Iris pigment epithelial cell (primary cell): ENCODE measurements at regions not wholly inside any gene's neighbourhood (a gene's known extent, or its start where the extent isn't known, plus 50 kb on each side); places are given as distances from the start of the nearest gene placed in this dataset.

Experiments used
- DNase-seq: peaks from one replicate; pipeline ENCODE4 v3.0.0-alpha.2; 2011; ENCODE audit warnings: low read depth

DNA sequence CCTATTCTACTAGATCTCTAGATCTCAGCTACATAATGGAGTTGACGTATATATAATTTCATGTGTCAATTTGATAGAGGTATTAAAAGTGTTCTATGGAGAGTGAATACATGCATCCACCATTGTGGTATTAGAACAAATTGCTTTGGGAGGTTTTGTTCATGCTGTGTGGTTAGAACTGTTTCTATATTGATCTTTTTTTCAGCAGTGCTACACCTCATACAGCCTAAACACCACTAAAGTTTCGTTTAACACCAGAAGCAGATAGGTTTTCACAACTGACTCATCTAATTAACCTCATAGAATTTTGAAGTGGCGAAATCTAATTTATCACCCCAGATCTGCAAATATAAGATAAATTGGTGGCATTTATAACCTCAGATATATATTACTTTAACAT is 269.4 kb upstream of the SEMA6A start:
- DNase-seq = no peak

DNA sequence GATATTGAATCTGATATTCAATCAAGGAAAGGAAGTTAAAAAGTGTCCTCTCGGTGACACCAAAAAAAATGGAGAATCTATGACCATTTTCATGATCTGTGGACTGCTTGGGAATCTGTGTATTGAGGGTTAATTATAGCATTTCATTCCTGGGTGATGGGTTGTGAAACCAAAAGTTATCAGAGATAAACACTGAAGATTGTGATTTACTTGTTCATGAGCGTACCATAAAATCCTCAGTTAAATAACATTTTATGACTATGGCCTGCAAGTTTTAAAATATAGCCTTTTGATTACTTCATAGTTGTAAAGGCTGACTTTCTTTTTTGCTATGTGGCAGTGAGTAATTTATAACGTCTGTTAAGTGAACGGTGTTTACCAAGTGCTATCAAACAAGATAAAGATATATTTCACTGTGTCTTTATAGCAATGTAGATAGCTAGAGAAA is 267.9 kb upstream of the SEMA6A start:
- DNase-seq = no peak

DNA sequence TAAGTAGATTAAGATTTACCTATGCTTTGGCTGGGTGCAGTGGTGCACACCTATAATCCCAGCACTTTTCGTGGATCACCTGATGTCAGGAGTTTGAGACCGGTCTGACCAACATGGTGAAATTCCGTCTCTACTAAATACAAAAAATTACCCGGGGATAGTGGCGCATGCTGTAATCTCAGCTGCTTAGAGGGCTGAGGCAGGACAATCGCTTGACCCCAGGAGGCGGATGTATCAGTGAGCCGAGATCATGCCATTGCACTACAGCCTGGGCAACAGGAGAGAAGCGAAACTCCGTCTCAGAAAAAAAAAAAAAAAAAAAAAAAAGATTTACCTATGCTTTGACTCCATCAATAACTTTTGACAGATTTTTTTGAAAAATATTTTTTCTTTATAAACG is 267.1 kb upstream of the SEMA6A start:
- no peak for DNase-seq

DNA sequence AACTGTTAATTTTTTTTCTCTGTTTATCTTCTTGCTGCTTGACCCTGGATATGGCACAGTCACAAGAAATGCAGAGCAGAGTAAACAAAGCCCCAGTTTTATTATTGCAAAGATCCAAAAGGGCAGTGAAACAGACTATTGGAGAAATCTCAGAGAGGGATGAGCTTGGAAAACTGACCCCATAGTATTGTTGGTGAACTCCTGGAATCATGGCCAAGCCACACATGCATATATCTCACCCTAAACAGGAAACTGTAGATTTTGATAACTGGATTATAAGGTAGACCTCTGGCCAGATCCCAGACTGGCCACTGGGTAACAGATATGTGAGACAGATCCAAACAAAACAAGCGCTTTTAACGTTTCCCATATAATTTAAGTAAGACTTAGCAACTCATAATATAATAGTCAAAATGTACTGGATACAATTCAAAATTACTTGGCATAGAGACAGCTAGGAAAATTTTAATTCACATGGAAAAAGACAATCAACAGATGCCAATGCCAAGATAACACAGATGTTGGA is 263.5 kb upstream of the SEMA6A start:
- DNase-seq = no peak

DNA sequence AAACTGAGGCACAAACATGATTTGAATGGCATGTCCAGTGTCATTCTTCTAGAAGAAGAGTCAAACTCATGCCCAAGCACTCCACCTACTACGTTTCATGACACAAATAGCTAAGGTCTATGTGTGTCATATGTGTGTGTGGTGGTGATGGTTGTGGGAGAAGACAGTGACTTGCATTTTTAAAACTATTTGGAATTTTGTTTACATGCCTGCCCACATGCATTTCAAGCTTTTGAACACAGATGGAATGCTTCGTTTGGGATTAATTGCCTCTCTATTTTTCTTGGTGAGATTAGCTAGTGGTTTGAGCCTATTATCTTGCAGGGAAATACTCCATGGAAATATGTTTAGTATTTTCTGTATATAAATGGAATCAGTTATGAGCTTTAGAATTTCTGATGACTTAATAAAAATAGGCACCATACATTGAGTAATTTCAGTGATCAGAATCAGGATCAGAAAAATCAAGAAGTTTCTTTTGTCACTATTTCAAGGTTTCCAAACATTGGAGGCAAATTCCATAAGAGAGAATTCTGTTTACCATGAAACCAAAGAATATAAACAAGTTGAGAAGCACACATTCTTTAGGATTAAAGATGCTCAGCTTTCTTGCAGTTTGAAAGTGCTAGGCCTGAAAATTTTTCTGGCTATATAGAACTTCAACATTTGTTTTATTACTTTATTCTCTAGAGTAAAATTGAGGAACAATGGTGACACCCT is 260.3 kb upstream of the SEMA6A start:
- DNase-seq = no peak

DNA sequence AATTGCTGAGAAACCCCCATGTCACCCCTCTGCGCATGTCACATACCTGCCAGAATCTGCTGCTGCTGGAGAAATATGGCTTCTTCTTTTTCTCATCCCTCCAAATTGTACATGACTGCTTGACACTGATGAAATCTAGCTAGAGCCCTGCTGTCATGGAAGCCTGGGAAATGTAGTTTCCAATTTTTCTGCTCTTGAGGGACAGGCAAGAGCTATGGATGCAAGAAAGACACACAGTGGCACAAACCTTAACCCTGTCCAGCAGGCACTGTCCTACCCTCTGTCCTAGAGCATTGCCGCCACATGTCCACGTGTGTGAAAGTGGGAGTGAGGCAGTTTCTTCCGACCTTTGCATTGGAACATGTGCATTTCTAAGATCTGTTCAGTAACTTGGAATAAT is 255.5 kb upstream of the SEMA6A start:
- no peak for DNase-seq

DNA sequence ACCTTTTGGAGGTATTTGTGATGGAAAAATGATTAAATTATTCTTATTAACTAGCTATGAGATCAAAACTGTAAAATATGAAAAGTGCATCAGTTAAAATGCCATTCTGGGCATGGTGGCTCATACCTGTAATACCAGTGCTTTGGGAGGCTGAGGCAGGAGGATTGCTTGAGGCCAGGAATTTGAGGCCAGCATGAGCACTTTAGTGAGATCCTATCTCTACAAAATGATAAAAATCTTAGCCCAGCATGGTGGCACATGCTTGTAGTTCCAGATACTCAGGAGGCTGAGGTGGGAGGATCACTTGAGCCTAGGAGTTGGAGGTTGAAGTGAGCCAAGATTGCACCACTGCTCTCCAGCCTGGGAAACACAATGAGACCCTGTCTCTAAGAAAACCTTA is 252.5 kb upstream of the SEMA6A start:
- no peak for DNase-seq

DNA sequence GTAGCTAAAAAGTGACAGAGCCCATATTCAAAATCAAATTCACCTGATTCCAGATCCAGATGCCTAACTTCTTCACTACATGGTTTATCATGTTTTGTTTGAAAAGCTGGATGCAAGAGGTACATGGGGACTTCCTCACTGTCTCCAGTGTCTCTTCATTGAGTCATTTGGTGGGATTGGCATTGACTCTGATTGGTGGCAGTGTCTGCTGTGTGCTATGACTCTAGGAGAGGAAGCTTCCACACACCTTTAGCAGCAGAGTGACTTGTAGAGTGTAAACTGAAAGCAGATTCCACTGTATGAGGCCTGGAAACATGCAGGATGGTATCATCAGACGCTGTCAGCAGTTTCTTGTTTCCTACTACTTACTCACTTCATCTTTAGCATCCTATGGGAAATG is 250.9 kb upstream of the SEMA6A start:
- no peak for DNase-seq

DNA sequence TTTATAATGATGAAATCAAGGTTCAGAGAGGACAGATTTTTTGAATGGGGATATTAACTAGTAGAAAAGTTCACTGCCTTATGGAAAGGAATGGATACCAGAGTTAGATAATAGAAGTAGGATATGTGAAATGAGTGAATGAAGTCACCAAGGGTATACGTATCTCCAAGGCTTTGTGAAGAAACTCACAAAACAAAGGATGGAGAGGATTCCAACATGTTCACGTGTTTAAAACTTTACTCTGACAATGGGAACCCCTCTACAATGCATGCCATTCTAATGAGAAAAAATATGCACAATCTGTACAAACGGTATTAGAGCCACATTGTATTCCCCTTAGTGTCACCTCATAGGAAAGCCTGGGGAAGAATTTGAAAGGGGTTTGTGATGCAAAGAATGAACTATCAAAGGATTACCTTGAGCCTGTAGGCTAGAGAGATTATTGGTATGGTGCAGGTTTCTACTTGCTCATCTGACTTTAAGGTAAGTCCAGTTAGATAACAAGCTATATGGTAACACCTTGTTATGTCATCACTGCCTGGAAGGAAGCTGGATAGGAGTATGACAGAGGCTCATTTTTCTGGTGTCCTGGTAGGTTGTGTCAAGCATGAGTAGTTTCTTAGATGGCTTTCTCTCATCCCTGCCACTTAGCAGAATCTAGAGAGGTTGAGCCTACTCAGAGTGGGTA is 250.3 kb upstream of the SEMA6A start:
- no peak for DNase-seq

DNA sequence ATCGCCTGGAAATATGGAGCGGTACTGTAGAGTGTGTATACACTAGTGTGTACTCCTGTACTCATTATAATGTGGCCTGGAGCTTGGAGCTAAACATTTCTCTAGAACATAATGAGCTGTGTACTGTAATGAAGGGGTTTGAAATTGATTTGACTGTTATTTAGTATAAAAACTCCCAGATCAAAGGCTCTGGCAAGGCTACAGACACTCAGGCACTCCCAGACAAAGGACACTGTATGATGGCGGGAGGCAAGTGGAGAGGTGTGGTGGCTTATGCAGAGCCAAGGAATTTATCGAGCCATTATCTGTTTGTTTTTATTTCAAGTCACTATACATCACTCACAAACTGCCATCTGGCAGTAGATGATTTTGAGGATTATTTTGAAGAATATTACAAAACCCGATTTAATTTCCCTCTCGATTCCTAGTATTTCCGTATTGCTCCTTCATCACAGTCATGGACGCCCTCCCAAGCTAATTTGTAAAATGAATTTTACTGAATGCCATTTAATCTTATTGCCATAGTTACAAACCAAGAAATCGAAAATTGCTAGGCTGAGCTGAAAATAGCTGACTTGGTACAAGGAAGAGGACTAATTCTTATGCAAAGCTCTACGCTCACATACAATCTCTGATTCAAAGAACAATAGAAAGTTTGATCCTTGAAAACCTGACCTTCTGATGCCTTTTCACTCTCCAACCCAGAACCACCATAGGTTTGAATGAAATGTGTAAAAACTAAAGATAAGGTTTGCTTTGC is 240.2 kb upstream of the SEMA6A start:
- DNase-seq = no peak

DNA sequence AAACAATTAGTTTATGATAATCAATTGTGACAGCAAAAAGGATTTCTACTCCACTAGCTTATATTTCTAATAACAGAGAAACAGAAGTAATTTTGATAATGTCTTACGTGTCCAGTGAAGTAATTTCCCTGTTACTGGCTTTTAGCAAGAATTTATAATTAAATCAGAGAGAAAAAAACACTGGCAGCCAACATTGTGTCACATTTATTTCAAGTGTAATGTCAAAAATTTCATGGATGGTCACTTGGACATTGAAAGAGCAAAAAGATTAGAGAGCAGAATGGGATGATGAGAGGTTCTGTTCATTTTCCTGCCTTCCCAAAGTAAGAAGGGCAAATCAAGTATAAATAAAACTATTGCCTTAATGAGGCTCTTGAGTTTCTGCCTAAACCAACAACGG is 239.3 kb upstream of the SEMA6A start:
- no peak for DNase-seq

DNA sequence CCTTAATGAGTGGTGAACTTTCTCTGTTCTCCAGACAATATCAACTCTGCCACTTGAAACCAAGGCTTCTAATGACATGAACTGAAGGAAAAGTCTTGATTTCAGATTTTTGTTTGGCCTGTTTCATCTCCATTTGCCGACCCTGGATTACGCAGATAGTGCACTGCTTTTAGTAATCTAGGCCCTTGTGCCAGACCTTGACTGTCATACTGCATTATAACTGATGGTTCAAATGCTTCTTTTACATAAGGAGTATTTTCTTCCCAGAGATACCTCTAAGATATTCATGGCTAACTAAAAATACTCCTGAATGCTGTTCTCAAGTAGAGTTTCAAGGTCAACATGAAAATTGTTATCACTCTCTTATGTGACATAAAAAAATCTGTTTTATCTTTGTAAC is 238.7 kb upstream of the SEMA6A start:
- DNase-seq = no peak

DNA sequence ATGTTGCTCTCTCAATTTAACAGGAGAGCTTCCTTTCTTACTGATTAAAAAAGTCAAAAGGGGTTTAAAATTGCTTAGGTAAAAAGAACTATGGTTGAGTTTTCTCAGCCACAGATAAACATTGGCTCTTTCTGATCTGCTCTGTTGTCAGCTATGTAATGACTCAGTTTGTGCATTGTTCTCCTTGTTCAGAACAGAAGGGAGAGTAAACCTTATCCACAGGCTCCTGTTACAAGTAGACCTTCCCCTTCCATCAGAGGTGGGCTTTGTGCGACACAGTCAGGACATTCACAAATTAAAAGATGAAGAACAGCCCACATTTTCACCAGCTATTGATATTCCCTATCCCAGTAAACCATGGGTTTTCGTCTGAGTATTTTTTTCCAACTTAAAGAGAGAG is 236.3 kb upstream of the SEMA6A start:
- no peak for DNase-seq

DNA sequence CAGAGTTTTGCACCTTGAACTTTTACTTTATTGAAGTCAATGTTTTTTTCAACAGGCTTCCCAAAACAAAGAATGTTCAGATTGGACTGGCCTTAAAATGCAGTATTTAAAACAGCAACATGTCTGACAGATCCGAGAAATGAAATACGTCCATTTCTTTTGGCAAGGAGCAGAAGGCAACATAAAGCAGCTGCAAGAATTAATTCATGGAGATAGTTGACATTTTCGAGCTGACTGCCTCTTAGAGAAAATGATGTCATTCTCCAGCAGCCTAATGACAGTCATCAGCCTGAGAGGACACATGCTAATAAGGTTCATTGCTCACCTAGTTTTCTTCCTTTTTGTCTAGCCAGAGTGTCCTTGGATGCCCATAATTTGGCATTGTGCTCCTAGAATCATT is 232.2 kb upstream of the SEMA6A start:
- no peak for DNase-seq

DNA sequence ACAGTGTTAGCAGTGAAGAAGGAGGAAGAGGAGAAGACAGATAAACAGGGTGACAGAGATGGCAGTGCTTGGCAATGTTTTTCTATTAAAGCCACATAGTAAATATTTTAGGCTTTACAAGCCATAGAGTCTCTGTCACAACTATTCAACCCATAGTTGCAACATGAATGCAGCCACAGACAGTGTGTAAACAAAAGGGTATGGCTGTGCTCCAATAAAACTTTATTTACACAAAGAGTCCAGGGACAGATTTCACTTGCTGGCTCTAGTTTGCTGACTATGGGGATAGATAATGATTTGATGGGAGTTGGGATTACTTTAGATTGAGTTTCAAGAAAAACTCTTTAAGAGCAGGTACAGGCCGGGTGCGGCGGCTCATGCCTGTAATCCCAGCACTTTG is 224.8 kb upstream of the SEMA6A start:
- DNase-seq = no peak

DNA sequence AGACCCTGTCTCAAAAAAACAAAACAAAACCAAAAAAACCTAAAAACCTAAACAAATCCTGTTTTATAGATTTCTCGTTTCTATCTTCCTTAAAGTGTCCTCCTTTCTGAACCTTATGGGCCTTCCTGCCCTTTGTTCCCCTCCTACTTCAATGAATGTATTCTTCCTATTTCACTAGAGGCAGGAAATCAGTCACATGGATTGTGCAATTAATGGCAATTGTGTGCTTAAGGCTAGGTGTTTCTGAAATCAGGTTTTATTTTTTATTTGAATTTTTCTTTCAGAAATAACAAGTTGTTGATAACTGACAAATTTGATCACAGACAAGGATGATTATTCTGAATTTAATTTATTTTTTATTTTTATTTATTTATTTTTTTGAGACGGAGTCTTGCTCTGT is 220.6 kb upstream of the SEMA6A start:
- no peak for DNase-seq

DNA sequence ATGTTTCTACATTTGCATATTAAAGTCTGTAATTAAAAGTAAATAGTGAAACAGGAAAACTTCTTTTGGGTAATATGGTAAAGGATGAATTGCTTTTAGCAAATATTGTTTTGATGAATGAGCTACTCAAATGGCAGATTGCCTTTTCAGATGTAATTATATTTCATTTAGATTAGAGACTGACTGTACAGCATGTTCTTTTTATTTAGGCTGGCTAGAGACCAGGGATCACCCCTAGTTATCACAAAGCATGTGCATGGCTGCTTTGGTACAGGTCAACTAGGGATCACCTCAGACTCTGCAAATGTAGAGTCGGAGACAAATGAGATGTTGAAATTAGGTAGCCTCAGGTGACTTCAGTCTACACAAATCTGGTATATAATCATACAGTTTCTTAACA is 214.9 kb upstream of the SEMA6A start:
- DNase-seq = no peak

DNA sequence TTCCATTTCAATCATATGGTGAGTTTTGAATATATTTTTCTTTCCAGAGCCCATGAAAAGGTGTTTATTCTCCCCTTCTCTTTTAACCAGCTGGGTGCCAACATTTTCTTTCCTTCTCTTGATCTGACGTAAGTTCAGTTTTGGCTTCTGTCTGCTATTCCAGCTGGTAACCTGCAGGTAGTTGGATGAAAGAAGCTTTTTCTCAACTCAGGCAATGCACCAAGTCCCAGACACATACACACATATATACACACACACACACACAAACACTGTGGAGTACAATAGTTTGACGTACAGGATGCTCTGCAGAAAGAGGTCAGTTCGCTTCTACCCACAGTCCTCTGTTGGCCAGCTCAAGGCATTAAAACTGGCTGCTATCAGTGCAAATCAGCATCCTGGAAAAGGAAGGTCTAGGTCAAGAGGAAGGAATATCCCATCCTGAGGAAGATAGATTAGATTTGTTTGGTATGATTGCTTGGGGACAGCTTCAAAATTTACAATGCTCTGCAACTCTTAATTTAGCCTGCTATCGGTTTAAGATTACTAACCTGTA is 214.3 kb upstream of the SEMA6A start:
- no peak for DNase-seq

DNA sequence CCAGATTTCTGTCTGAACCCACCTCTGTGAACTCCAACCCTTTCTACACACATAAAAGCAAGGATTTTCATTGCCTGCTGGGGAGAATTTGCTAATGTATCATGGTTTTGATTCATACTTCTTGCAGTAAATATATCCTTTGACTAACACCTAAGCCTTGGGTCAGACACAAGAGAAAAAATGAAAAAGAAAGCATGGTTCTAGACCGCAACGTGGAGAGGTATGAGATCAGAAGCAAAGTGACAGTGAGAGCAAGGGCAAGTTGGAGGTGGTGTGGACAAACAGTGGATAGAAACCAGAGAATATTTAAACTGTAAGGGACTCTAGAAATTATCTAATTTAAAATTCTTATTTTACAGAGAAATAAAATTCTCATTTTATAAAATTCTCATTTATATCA is 212.9 kb upstream of the SEMA6A start:
- DNase-seq = no peak

DNA sequence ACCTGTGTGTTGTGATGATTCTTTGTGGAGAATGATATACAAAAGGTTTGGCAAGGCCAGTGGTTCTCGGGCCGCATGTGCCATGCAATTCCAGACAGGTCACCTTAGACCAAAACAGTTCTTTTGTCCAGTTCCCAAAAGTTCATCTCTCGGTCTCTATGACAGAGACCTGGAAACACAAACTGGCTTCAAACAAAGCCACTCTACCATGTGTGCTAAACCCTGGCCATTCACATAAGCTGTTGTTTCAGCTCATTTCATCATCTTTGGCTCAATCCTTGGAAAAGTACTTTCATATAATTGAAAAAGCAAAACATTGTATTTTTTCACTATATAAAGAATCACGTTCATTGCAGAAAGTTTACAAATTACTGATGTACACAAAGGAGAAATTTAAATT is 210.5 kb upstream of the SEMA6A start:
- DNase-seq = no peak

DNA sequence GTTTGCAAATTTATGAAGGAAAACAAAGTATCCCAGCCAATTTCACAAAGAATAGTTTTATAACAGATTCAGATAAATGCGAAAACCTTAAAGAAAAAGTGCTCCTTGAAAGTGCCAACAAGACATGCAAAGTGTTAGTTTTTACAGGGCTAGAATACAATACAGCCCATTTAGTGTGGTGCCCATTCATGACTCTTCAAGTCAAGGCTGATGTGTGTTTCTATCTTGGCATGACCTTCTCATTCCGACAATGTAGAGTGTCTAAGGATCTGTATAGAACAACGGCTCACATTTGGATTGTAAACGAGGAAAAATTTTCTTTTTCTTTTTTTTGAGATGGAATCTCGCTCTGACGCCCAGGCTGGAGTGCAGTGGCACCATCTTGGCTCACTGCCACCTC is 205.2 kb upstream of the SEMA6A start:
- no peak for DNase-seq

DNA sequence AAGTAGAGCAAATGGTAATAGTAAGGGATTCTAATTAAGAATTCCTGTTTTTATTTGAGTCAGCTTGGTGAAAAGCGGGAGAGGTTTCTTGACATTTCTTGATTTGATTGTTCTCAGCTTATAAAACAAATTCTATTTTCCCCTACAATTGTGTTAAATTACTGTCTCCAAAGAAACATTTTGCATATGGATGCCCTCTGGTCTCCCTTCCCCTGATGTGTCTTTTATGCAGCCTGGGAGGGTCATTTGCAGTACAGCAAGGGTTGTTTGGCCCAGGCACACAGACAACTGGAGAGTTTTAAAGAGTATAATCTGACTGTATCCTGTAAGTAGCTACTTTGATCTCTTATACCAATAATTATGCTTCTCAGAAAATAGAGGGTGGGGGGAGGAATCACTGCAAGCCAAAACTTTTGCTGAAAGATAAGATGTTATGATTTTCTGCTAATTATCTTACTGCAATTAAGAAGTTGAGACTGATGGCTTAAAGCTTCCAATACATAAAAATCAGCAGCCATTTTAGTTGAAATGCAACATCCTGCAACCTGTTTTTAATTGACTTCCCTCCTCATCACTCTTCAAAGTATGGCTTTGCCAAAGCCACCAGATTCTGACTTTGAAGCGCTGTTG is 204.1 kb upstream of the SEMA6A start:
- no peak for DNase-seq
